K562 (cell line): ENCODE measurements at regions not wholly inside any gene's neighbourhood (a gene's known extent, or its start where the extent isn't known, plus 50 kb on each side); places are given as distances from the start of the nearest gene placed in this dataset.
A peak's percentile ranks its signal among the peaks of the same experiment; 100 is the strongest.

Experiments used
- BRD9 ChIP-seq: fragments of 450-650 bp; IDR thresholded peaks from 2 replicates; pipeline ENCODE4 v1.6.1; 2018; ENCODE audit warnings: low read depth; ENCODE audit not compliant: partially characterized antibody
- CBX8 ChIP-seq: fragments of 200-600 bp; sonication (generic); IDR thresholded peaks from 2 replicates; pipeline ENCODE4 v1.6.1; 2012; ENCODE audit warnings: borderline replicate concordance, mixed run types, low read depth, mild to moderate bottlenecking, moderate library complexity, mixed read lengths, low read length, control low read depth, inconsistent platforms; ENCODE audit not compliant: poor library complexity, severe bottlenecking; ENCODE audit errors: extremely low read depth
- FOXA3 ChIP-seq, 2 experiments: fragments of 450-650 bp in 1 of 2; sonication (generic) in 1 of 2; formaldehyde crosslinking; IDR thresholded peaks in 1 of 2; conservative IDR thresholded peaks in 1 of 2; 2 replicates each; pipeline versions ENCODE4 v1.4.0 to v1.8.0; 2020 to 2022; ENCODE audit warnings: mild to moderate bottlenecking in 2 of 2, missing genetic modification reagents in 1 of 2
- HMG20A ChIP-seq: fragments of 450-650 bp; formaldehyde crosslinking; conservative IDR thresholded peaks from 2 replicates; pipeline ENCODE4 v1.4.0; 2020; ENCODE audit warnings: mild to moderate bottlenecking, mixed read lengths
- KHSRP ChIP-seq: fragments of 450-650 bp; IDR thresholded peaks from 2 replicates; pipeline ENCODE4 v1.6.1; 2017
- MAX ChIP-seq: sonication (generic); formaldehyde crosslinking; IDR thresholded peaks from 2 replicates; pipeline ENCODE4 v1.9.0; 2022; ENCODE audit warnings: mild to moderate bottlenecking, missing genetic modification reagents
- SMARCE1 ChIP-seq: fragments of 450-650 bp; IDR thresholded peaks from 2 replicates; pipeline ENCODE4 v1.7.1; 2016; ENCODE audit warnings: mild to moderate bottlenecking
- SP1 ChIP-seq: sonication (generic); formaldehyde crosslinking; IDR thresholded peaks from 2 replicates; pipeline ENCODE4 v1.8.1; 2022; ENCODE audit warnings: mild to moderate bottlenecking, missing genetic modification reagents
- ZBTB11 ChIP-seq, 3 experiments: fragments of 200-800 bp in 1 of 3; fragments of 250-450 bp in 1 of 3; fragments of 450-650 bp in 1 of 3; sonication (Bioruptor Pico) in 1 of 3; sonication (Bioruptor generic) in 1 of 3; formaldehyde crosslinking in 1 of 3; IDR thresholded peaks; 2 replicates each; pipeline versions ENCODE4 v1.6.1 to v1.8.0; 2016 to 2022; ENCODE audit warnings: mild to moderate bottlenecking in 2 of 3, missing genetic modification characterization in 2 of 3, missing compliant biosample characterization in 1 of 3, moderate library complexity in 1 of 3
- ZMIZ1 ChIP-seq, 2 experiments: fragments of 150-350 bp in 1 of 2; IDR thresholded peaks; 2 replicates each; pipeline ENCODE4 v1.6.1; 2012 to 2016; ENCODE audit warnings: low read depth in 2 of 2, low read length in 2 of 2, mild to moderate bottlenecking in 1 of 2, moderate library complexity in 1 of 2
- ZNF175 ChIP-seq: fragments of 200-800 bp; sonication (Bioruptor generic); IDR thresholded peaks from 2 replicates; pipeline ENCODE4 v1.6.1; 2016; ENCODE audit warnings: low read depth, mild to moderate bottlenecking, missing genetic modification characterization, missing compliant biosample characterization
- ZNF395 ChIP-seq: fragments of 200-800 bp; sonication (Bioruptor generic); IDR thresholded peaks from 2 replicates; pipeline ENCODE4 v1.6.1; 2017; ENCODE audit warnings: missing genetic modification characterization, missing compliant biosample characterization

GRCh38 chr3:65039754-65040210 lies 352.0 kb upstream of the ADAMTS9 start (continued):
- peak; percentile 70 for TF ChIP-seq BRD9
- no peak for TF ChIP-seq CBX8
- TF ChIP-seq KHSRP = peak; percentile 88
- TF ChIP-seq ZNF395 (CRISPR knock-in tag) = peak; percentile 85
- TF ChIP-seq FOXA3 (CRISPR knock-in tag; conservative IDR thresholded peaks at IDR 0.05 in 1 of 2, IDR thresholded peaks at IDR 0.05 in 1 of 2) = peak in 1 of 2 experiments; percentile 50; a peak in 1 of 4 replicates
- peak in 1 of 2 experiments; percentile 98; a peak in 2 of 4 replicates for TF ChIP-seq ZMIZ1 (IDR thresholded peaks at IDR 0.05; ENCODE audit: low read depth in 2 of 2, low read length in 2 of 2)
- peak; percentile 99 for TF ChIP-seq SMARCE1
- peak; percentile 83; the same call in 1 of the 2 replicates for TF ChIP-seq ZNF175 (CRISPR knock-in tag)
- peak; percentile 63; the same call in 1 of the 2 replicates for TF ChIP-seq SP1 (CRISPR knock-in tag)
- TF ChIP-seq HMG20A (CRISPR knock-in tag) = no peak
- TF ChIP-seq ZBTB11 (CRISPR knock-in tag; IDR thresholded peaks at IDR 0.05) = peak in 1 of 3 experiments; percentile 55; a peak in 1 of 6 replicates
- no peak for TF ChIP-seq MAX (CRISPR knock-in tag)
